ENCODE measurements at regions not wholly inside any gene's neighbourhood (a gene's known extent, or its start where the extent isn't known, plus 50 kb on each side); places are given as distances from the start of the nearest gene placed in this dataset.
"Not testable (repeated sequence)": the region's sequence is repeated elsewhere in the genome, so short reads cannot be mapped to it uniquely, and the experiment has no call there.

GRCh38 chr2:12881952-12882351 is 165.2 kb downstream of the TRIB2 start:
- DNase-seq, result no peak

GRCh38 chr2:12882393-12882792 is 165.7 kb downstream of the TRIB2 start:
- DNase-seq, result no peak

- no peak for DNase-seq
Measured at GRCh38 chr2:12883906-12884305, 167.2 kb downstream of the TRIB2 start.

GRCh38 chr2:12884713-12885282 is 168.1 kb downstream of the TRIB2 start:
- DNase-seq, result no peak

GRCh38 chr2:12890066-12890465 is 173.3 kb downstream of the TRIB2 start:
- no peak for DNase-seq

- no peak for DNase-seq
Measured at GRCh38 chr2:12890481-12890991, 173.8 kb downstream of the TRIB2 start.

- DNase-seq, result no peak
Measured at GRCh38 chr2:12895017-12895416, 178.3 kb downstream of the TRIB2 start.

GRCh38 chr2:12896318-12896982 is 179.7 kb downstream of the TRIB2 start:
- no peak for DNase-seq

- DNase-seq, result peak; percentile 14
Measured at GRCh38 chr2:12897181-12897580, 180.4 kb downstream of the TRIB2 start.

- DNase-seq, result no peak
Measured at GRCh38 chr2:12903272-12903671, 186.5 kb downstream of the TRIB2 start.

GRCh38 chr2:12910431-12910830 is 193.7 kb downstream of the TRIB2 start:
- no peak for DNase-seq

- DNase-seq, result no peak
Measured at GRCh38 chr2:12915787-12916186, 199.1 kb downstream of the TRIB2 start.

GRCh38 chr2:12918138-12918834 is 201.6 kb downstream of the TRIB2 start:
- no peak for DNase-seq

- no peak for DNase-seq
Measured at GRCh38 chr2:12918835-12919445, 202.2 kb downstream of the TRIB2 start.

- DNase-seq, result no peak
Measured at GRCh38 chr2:12921321-12921720, 204.6 kb downstream of the TRIB2 start.

GRCh38 chr2:12923907-12924610 is 207.3 kb downstream of the TRIB2 start:
- no peak for DNase-seq

GRCh38 chr2:12926641-12927040 is 209.9 kb downstream of the TRIB2 start:
- not testable (repeated sequence) for DNase-seq

- DNase-seq, result no peak
Measured at GRCh38 chr2:12928197-12928774, 211.6 kb downstream of the TRIB2 start.

GRCh38 chr2:12928775-12929401 is 212.2 kb downstream of the TRIB2 start:
- DNase-seq, result no peak

- no peak for DNase-seq
Measured at GRCh38 chr2:12929758-12930157, 213.0 kb downstream of the TRIB2 start.

GRCh38 chr2:12930391-12930790 is 213.7 kb downstream of the TRIB2 start:
- DNase-seq, result no peak

GRCh38 chr2:12931186-12931844 is 214.6 kb downstream of the TRIB2 start:
- DNase-seq, result peak; percentile 32
